GM18508 (cell line): ENCODE measurements at regions not wholly inside any gene's neighbourhood (a gene's known extent, or its start where the extent isn't known, plus 50 kb on each side); places are given as distances from the start of the nearest gene placed in this dataset.

Experiments used
- ATAC-seq: cut with Tn5 transposase; IDR thresholded peaks from one replicate; pipeline ENCODE4 v1.9.1; 2021; ENCODE audit warnings: moderate number of reproducible peaks; ENCODE audit not compliant: insufficient read depth, unreplicated experiment

GRCh38 chr16:9241177-9241576 lies 149.7 kb downstream of the HAPSTR1 start:
- no peak for ATAC-seq

- no peak for ATAC-seq
These were observed 156.7 kb downstream of the HAPSTR1 start for GRCh38 chr16:9248162-9248561.

- ATAC-seq = no peak
These were observed 158.1 kb downstream of the HAPSTR1 start for GRCh38 chr16:9249534-9249933.

- no peak for ATAC-seq
These were observed 159.6 kb downstream of the HAPSTR1 start for GRCh38 chr16:9251026-9251425.

- no peak for ATAC-seq
These were observed 163.4 kb downstream of the HAPSTR1 start for GRCh38 chr16:9254863-9255262.

GRCh38 chr16:9256196-9256595 lies 164.8 kb downstream of the HAPSTR1 start:
- ATAC-seq = no peak

- ATAC-seq = no peak
These were observed 166.4 kb downstream of the HAPSTR1 start for GRCh38 chr16:9257843-9258242.

GRCh38 chr16:9258423-9259051 lies 167.1 kb downstream of the HAPSTR1 start:
- no peak for ATAC-seq

- no peak for ATAC-seq
These were observed 168.6 kb downstream of the HAPSTR1 start for GRCh38 chr16:9259914-9260608.

GRCh38 chr16:9260666-9261065 lies 169.2 kb downstream of the HAPSTR1 start:
- no peak for ATAC-seq

GRCh38 chr16:9261376-9261775 lies 169.9 kb downstream of the HAPSTR1 start:
- ATAC-seq = no peak

- ATAC-seq = no peak
These were observed 171.7 kb downstream of the HAPSTR1 start for GRCh38 chr16:9262941-9263715.

- ATAC-seq = no peak
These were observed 172.6 kb downstream of the HAPSTR1 start for GRCh38 chr16:9264067-9264466.

GRCh38 chr16:9268446-9268845 lies 177.0 kb downstream of the HAPSTR1 start:
- ATAC-seq = no peak

- ATAC-seq = no peak
These were observed 179.0 kb downstream of the HAPSTR1 start for GRCh38 chr16:9270424-9270823.

GRCh38 chr16:9270941-9271340 lies 179.5 kb downstream of the HAPSTR1 start:
- no peak for ATAC-seq

GRCh38 chr16:9271841-9272240 lies 180.4 kb downstream of the HAPSTR1 start:
- ATAC-seq = no peak

- ATAC-seq = no peak
These were observed 183.9 kb downstream of the HAPSTR1 start for GRCh38 chr16:9275377-9275776.

GRCh38 chr16:9275816-9276354 lies 184.4 kb downstream of the HAPSTR1 start:
- no peak for ATAC-seq

GRCh38 chr16:9279291-9280068 lies 188.0 kb downstream of the HAPSTR1 start:
- no peak for ATAC-seq
